GM12873 (cell line): ENCODE measurements at regions not wholly inside any gene's neighbourhood (a gene's known extent, or its start where the extent isn't known, plus 50 kb on each side); places are given as distances from the start of the nearest gene placed in this dataset.

Experiments
- CTCF ChIP-seq: IDR thresholded peaks from 2 replicates; pipeline ENCODE4 v1.5.1; 2012; ENCODE audit warnings: low read depth, mild to moderate bottlenecking, moderate library complexity, low read length, control low read depth; ENCODE audit not compliant: insufficient read depth; ENCODE audit errors: missing control alignments

- no peak for TF ChIP-seq CTCF
These were observed 193.8 kb downstream of the TMEM114 start for GRCh38 chr16:8396463-8396862.

- TF ChIP-seq CTCF: no peak
These were observed 199.1 kb downstream of the TMEM114 start for GRCh38 chr16:8391257-8391656.

- TF ChIP-seq CTCF: no peak
These were observed 201.6 kb downstream of the TMEM114 start for GRCh38 chr16:8388684-8389083.

GRCh38 chr16:8381814-8382213, 208.5 kb downstream of the TMEM114 start:
- TF ChIP-seq CTCF: no peak

- no peak for TF ChIP-seq CTCF
These were observed 210.0 kb downstream of the TMEM114 start for GRCh38 chr16:8380311-8380710.

- TF ChIP-seq CTCF: no peak
These were observed 212.4 kb downstream of the TMEM114 start for GRCh38 chr16:8377864-8378263.

- TF ChIP-seq CTCF: no peak
These were observed 213.5 kb downstream of the TMEM114 start for GRCh38 chr16:8376858-8377257.

- no peak for TF ChIP-seq CTCF
These were observed 213.9 kb downstream of the TMEM114 start for GRCh38 chr16:8376430-8376829.
